ENCODE measurements at regions not wholly inside any gene's neighbourhood (a gene's known extent, or its start where the extent isn't known, plus 50 kb on each side); places are given as distances from the start of the nearest gene placed in this dataset.
A peak's percentile ranks its signal among the peaks of the same experiment; 100 is the strongest.
"Not testable (repeated sequence)": the region's sequence is repeated elsewhere in the genome, so short reads cannot be mapped to it uniquely, and the experiment has no call there.

DNA sequence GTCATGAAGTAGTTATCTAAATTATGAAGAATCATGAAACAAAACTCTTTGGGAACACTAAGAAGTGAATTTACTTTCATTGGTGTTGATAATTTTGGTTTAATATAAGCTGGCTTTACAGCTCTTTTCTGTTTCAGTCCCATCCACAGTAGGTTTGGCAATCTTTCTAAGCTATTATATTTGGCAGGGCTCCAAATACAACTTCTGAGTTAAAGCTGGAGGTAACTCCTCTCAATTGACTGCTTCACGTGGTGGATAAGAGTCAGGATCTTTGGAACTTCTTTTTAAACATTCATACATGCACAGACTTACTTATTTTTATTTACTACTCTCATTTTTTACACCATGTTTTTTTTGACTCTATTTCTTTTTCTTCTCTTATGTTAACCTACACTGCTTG, 106.5 kb upstream of the EPHA3 start:
- DNase-seq (ENCODE audit: low read depth): no peak
- TF ChIP-seq, protein P1, sequence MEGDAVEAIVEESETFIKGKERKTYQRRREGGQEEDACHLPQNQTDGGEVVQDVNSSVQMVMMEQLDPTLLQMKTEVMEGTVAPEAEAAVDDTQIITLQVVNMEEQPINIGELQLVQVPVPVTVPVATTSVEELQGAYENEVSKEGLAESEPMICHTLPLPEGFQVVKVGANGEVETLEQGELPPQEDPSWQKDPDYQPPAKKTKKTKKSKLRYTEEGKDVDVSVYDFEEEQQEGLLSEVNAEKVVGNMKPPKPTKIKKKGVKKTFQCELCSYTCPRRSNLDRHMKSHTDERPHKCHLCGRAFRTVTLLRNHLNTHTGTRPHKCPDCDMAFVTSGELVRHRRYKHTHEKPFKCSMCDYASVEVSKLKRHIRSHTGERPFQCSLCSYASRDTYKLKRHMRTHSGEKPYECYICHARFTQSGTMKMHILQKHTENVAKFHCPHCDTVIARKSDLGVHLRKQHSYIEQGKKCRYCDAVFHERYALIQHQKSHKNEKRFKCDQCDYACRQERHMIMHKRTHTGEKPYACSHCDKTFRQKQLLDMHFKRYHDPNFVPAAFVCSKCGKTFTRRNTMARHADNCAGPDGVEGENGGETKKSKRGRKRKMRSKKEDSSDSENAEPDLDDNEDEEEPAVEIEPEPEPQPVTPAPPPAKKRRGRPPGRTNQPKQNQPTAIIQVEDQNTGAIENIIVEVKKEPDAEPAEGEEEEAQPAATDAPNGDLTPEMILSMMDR (conservative IDR thresholded peaks at IDR 0.05; ENCODE audit: low read length): no peak
- H3K4me3 ChIP-seq (ENCODE audit: low read length): no peak overlapping the region

DNA sequence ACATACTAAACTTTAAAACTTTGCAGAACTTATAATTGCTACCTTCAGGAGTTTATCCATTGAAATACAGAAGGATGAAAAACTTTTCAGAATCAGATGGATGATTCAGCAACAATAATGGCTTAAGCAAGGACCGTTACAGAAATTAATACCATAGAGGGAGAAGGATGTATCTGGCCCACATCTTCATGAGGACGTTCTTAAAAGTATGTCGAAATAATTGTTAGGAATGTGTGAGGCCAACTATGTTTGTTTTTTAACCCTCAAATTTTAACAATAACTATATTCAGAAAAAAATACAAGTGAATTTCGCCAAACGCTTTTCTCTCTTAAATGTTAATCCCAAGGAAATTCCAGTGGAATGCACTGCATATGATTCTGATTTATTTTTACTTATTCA, 105.2 kb upstream of the EPHA3 start:
- TF ChIP-seq, protein P1 (conservative IDR thresholded peaks at IDR 0.05; ENCODE audit: low read length): no peak
- no peak overlapping the region for H3K4me3 ChIP-seq (ENCODE audit: low read length)
- peak; percentile 42 for DNase-seq (ENCODE audit: low read depth)

DNA sequence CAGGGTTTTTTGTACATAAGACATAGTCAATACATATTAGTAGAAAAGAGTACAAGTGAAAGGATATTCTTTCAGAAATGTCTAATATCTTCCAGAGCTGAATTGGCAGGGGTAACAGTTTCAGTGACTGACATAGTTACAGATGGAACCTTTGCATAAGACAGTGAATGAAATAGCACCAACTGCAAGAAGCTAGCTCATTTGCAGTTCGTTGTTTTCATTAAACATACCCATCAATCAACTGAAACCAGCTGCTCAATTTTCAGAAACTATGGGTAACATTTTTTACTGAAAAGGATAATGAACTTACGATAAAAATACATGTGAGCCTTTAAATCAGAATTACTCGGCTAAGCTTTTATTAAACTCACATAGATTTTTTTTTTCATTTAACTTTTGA, 93.9 kb upstream of the EPHA3 start:
- DNase-seq (ENCODE audit: low read depth): no peak
- no peak overlapping the region for H3K4me3 ChIP-seq (ENCODE audit: low read length)
- TF ChIP-seq, protein P1 (conservative IDR thresholded peaks at IDR 0.05; ENCODE audit: low read length): no peak

DNA sequence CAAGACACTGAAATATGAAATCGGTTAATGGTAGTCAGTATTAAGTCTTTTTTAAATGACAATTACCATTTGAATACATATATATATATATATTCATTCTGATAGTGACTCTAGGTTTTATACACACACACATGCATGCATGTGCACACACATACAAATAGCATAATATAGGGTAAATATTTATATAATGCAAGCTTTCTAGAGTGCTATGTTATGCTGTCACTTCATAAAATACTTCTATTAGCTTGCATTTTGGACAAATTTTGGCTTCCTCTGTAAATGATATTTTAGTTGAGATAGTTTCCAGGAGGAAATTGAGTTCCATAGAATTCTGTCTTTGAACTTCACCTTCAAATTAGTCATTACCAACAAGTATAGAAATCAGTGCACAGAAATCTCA, 89.9 kb upstream of the EPHA3 start:
- no peak overlapping the region for H3K4me3 ChIP-seq (ENCODE audit: low read length)
- TF ChIP-seq, protein P1 (conservative IDR thresholded peaks at IDR 0.05; ENCODE audit: low read length): no peak
- no peak for DNase-seq (ENCODE audit: low read depth)

DNA sequence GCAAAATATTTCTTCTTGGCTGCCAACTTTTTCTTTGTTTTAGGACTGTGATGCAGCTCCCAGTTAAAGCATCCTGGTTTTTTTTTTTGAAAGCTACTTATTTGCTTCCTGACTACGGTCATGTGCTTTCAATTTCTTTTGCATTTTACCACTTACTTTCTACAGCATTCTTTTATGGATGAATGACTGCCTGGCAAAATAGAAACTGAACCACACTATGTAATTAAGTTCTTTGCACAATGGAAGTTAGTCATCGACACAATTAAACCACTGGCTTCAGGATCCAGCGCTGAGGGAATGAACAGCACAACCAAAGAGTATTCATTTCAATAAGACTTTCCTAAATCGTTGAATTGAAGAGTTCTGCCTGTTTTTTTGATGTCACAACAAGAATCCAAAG, 82.2 kb upstream of the EPHA3 start:
- peak overlapping the region; percentile 11; the same call in 1 of the 2 replicates for H3K4me3 ChIP-seq (ENCODE audit: low read length)
- TF ChIP-seq, protein P1 (conservative IDR thresholded peaks at IDR 0.05; ENCODE audit: low read length): no peak
- peak; percentile 94 for DNase-seq (ENCODE audit: low read depth)

DNA sequence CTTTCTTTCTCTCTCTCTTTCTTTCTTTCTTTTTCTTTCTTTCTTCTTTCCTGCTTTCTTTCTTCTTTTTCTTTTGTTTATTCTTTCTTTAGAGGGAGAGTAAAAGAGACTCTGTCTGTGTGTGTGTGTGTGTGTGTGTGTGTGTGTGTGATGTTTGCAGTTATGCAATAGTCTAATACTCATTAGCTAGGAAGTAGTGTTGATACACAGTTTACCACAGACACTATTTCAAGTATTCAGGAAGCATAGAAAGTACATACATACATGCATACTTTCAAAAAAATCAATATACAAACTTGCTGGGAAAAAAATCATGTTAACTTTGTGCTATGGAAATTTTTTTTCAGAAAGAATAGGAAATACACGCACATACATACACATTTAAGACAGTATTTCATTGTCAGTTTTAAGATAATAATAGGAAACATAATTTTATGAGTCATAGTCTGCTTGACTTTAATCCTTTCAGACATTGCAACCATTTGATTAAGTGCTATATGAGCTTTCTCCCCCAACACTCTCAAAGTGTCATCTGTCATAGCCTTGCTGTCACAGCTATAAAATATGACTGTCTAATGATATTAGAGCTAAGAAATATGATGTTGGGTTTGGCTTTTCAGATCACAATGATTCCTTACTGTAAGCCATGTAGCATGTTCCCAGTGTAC, 74.9 kb upstream of the EPHA3 start:
- TF ChIP-seq, protein P1 (conservative IDR thresholded peaks at IDR 0.05; ENCODE audit: low read length): no peak
- DNase-seq (ENCODE audit: low read depth): peak; percentile 74

DNA sequence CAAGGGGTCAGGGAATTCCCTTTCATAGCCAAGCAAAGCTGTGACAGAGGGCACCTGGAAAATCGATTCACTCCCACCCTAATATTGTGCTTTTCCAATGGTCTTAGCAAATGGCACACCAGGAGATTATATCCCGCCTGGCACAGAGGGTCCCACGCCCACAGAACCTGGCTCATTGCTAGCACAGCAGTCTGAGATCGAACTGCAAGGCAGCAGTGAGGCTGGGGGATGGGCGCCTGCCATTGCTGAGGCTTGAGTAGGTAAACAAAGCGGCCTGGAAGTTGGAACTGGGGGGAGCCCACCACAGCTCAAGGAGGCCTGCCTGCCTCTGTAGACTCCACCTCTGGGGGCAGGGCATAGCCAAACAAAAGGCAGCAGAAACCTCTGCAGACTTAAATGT, 72.7 kb upstream of the EPHA3 start:
- DNase-seq (ENCODE audit: low read depth); H3K4me3 ChIP-seq (ENCODE audit: low read length): not testable (repeated sequence)

More for the DNA sequence above, 74.9 kb upstream of the EPHA3 start:
- no peak overlapping the region for H3K4me3 ChIP-seq (ENCODE audit: low read length)

Data from AG10803 (cell line).